ENCODE measurements at regions not wholly inside any gene's neighbourhood (a gene's known extent, or its start where the extent isn't known, plus 50 kb on each side); places are given as distances from the start of the nearest gene placed in this dataset.
"Not testable (repeated sequence)": the region's sequence is repeated elsewhere in the genome, so short reads cannot be mapped to it uniquely, and the experiment has no call there.

- DNase-seq (ENCODE audit: low read depth) = no peak
These were observed 887.4 kb downstream of the REEP3 start for GRCh38 chr10:64408391-64409183.

- no peak for DNase-seq (ENCODE audit: low read depth)
These were observed 888.1 kb downstream of the REEP3 start for GRCh38 chr10:64409349-64409748.

GRCh38 chr10:64416011-64416410 is 894.8 kb downstream of the REEP3 start:
- DNase-seq (ENCODE audit: low read depth) = no peak

GRCh38 chr10:64419461-64419860 is 898.3 kb downstream of the REEP3 start:
- DNase-seq (ENCODE audit: low read depth) = no peak

- DNase-seq (ENCODE audit: low read depth) = no peak
These were observed 905.5 kb downstream of the REEP3 start for GRCh38 chr10:64426745-64427144.

GRCh38 chr10:64430690-64431323 is 909.6 kb downstream of the REEP3 start:
- DNase-seq (ENCODE audit: low read depth) = no peak

- not testable (repeated sequence) for DNase-seq (ENCODE audit: low read depth)
These were observed 920.7 kb downstream of the REEP3 start for GRCh38 chr10:64441872-64442271.

GRCh38 chr10:64444163-64444562 is 923.0 kb downstream of the REEP3 start:
- DNase-seq (ENCODE audit: low read depth) = no peak

- no peak for DNase-seq (ENCODE audit: low read depth)
These were observed 923.4 kb downstream of the REEP3 start for GRCh38 chr10:64444564-64444963.

- no peak for DNase-seq (ENCODE audit: low read depth)
These were observed 928.4 kb downstream of the REEP3 start for GRCh38 chr10:64449603-64450002.

- no peak for DNase-seq (ENCODE audit: low read depth)
These were observed 929.1 kb downstream of the REEP3 start for GRCh38 chr10:64450312-64450711.

GRCh38 chr10:64454962-64455361 is 933.8 kb downstream of the REEP3 start:
- DNase-seq (ENCODE audit: low read depth) = no peak

- DNase-seq (ENCODE audit: low read depth) = no peak
These were observed 937.1 kb downstream of the REEP3 start for GRCh38 chr10:64458306-64458705.

- no peak for DNase-seq (ENCODE audit: low read depth)
These were observed 942.2 kb downstream of the REEP3 start for GRCh38 chr10:64463406-64463805.

GRCh38 chr10:64465653-64466052 is 944.5 kb downstream of the REEP3 start:
- DNase-seq (ENCODE audit: low read depth) = no peak

- DNase-seq (ENCODE audit: low read depth) = no peak
These were observed 947.0 kb downstream of the REEP3 start for GRCh38 chr10:64468219-64468618.

GRCh38 chr10:64476506-64476905 is 955.3 kb downstream of the REEP3 start:
- DNase-seq (ENCODE audit: low read depth) = no peak

- no peak for DNase-seq (ENCODE audit: low read depth)
These were observed 956.6 kb downstream of the REEP3 start for GRCh38 chr10:64477791-64478190.

- DNase-seq (ENCODE audit: low read depth) = no peak
These were observed 963.7 kb downstream of the REEP3 start for GRCh38 chr10:64484811-64485330.

- DNase-seq (ENCODE audit: low read depth) = no peak
These were observed 964.9 kb downstream of the REEP3 start for GRCh38 chr10:64486149-64486548.

GRCh38 chr10:64486901-64487300 is 965.7 kb downstream of the REEP3 start:
- no peak for DNase-seq (ENCODE audit: low read depth)

- DNase-seq (ENCODE audit: low read depth) = no peak
These were observed 973.7 kb downstream of the REEP3 start for GRCh38 chr10:64494901-64495300.

- DNase-seq (ENCODE audit: low read depth) = no peak
These were observed 976.1 kb downstream of the REEP3 start for GRCh38 chr10:64497306-64497705.

All from forelimb muscle (tissue), 1 donor.